Right renal pelvis (tissue), 4 donors: ENCODE measurements at regions not wholly inside any gene's neighbourhood (a gene's known extent, or its start where the extent isn't known, plus 50 kb on each side); places are given as distances from the start of the nearest gene placed in this dataset.

ENCODE experiments used
- DNase-seq, 4 donors: peaks; one replicate each; pipeline ENCODE4 v3.0.0-alpha.2; 2013; ENCODE audit warnings: low read depth in 4 of 4, low spot score in 3 of 4, missing footprints in 1 of 4

GRCh38 chr2:43023791-43024514 is 202.5 kb downstream of the ZFP36L2 start:
- no peak for DNase-seq

GRCh38 chr2:43022896-43023295 is 203.5 kb downstream of the ZFP36L2 start:
- no peak for DNase-seq

- no peak for DNase-seq
Measured at GRCh38 chr2:43021791-43022509, 204.5 kb downstream of the ZFP36L2 start.

- no peak for DNase-seq
Measured at GRCh38 chr2:43020990-43021669, 205.3 kb downstream of the ZFP36L2 start.

GRCh38 chr2:43020296-43020695 is 206.1 kb downstream of the ZFP36L2 start:
- no peak for DNase-seq

GRCh38 chr2:43019536-43020183 is 206.7 kb downstream of the ZFP36L2 start:
- no peak for DNase-seq

- DNase-seq = no peak
Measured at GRCh38 chr2:43019025-43019367, 207.4 kb downstream of the ZFP36L2 start.

- DNase-seq = no peak
Measured at GRCh38 chr2:43018179-43019024, 208.0 kb downstream of the ZFP36L2 start.

GRCh38 chr2:43013821-43014345 is 212.5 kb downstream of the ZFP36L2 start:
- DNase-seq = no peak

GRCh38 chr2:43012966-43013365 is 213.4 kb downstream of the ZFP36L2 start:
- no peak for DNase-seq

- no peak for DNase-seq
Measured at GRCh38 chr2:43011158-43011491, 215.3 kb downstream of the ZFP36L2 start.

- DNase-seq = no peak
Measured at GRCh38 chr2:43010438-43011157, 215.8 kb downstream of the ZFP36L2 start.

GRCh38 chr2:43009448-43009847 is 217.0 kb downstream of the ZFP36L2 start:
- DNase-seq = no peak

GRCh38 chr2:43008388-43008787 is 216.0 kb upstream of the HAAO start:
- DNase-seq = no peak

- no peak for DNase-seq
Measured at GRCh38 chr2:43007901-43008300, 215.5 kb upstream of the HAAO start.

- DNase-seq = no peak
Measured at GRCh38 chr2:43006834-43007543, 214.6 kb upstream of the HAAO start.

- DNase-seq = no peak
Measured at GRCh38 chr2:43005975-43006833, 213.8 kb upstream of the HAAO start.
